Stimulated activated CD4-positive, alpha-beta T cell treated with anti-CD3 and anti-CD28 coated beads, Interleukin-2, amount 100 ng/mL, for 24 hours (primary cell): ENCODE measurements at regions not wholly inside any gene's neighbourhood (a gene's known extent, or its start where the extent isn't known, plus 50 kb on each side); places are given as distances from the start of the nearest gene placed in this dataset.

Source experiments
- DNase-seq, 2 donors: peaks; one replicate each; pipeline ENCODE4 v3.0.0-alpha.2; 2020

DNA sequence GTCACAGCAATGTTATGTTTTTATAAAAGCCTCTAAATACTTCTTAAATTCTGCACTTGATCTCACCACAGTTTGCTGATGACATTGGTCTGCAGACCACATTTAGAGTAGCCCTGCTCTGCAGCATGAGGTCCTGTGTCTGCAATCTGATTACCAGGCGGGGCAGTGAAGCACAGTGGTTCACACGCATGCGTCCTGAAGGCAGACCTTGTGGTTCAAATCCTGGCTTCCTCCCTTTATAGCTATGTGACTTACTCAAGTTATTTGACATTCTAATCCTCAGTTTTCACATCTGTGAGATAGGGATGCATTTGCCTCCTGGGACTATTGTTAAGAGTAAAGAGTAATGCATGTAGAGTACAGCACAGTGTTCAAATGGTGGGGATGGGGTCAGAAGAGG, 50.3 kb downstream of the BMAL2 start:
- no peak for DNase-seq

GRCh38 chr12:27383429-27384260, 51.0 kb downstream of the BMAL2 start:
- DNase-seq = peak; percentile 71 to 75

GRCh38 chr12:27384261-27384590, 51.6 kb downstream of the BMAL2 start:
- no peak for DNase-seq

DNA sequence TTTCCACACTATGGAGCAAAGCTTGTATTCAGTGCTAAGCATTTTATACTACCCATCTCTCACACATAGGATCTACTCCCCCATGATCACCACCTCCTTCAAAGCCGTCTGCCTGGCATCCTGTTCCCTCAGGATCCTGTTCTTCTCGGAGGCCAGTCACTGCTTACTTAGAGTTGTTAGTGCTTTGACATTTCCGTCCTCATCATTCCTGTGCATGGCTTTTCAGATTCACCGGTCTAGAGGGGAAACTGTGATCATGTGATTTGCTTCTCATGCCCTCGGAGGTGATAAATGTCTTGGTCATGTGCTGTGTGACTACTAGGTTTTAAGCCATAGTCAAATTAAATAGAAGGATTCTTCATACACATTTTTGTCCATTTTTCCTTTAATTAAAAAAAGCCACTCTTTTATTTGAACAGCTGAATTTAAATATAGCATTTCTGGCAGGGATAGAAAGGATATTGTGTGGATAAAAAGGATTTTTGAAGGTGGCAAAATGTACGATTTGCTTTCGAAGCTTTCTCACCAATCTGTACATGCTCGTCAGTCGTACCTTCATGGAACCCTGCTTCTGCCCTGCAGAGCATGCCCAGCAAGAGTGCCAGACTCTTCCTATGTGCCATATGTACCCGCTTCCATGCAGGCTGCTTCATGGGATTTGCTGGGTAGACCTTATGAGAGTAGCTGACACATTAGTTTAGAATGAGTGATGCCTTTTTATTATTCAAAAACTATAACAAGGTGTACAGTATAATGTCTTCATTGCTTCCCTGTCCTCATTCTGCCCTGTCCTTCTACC, 53.3 kb downstream of the BMAL2 start:
- no peak for DNase-seq

DNA sequence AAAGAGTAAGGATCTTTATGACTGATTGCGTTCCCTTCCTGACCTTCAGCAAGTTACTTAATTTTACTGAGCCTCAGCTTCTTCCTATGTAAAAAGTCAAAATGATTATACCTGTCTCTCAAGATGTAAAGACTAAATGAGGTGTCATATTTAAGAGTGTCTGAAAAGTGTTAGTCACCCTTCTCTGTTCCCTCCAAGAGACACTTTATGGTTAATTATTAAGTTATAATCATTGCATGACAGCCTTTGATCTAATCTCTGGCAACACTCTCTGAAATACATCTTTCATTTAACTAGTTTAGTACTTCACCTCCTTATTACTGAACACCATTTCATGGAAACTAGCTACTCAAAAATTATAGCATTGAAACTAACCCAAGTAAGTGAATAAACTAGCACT, 54.8 kb downstream of the BMAL2 start:
- DNase-seq = no peak

DNA sequence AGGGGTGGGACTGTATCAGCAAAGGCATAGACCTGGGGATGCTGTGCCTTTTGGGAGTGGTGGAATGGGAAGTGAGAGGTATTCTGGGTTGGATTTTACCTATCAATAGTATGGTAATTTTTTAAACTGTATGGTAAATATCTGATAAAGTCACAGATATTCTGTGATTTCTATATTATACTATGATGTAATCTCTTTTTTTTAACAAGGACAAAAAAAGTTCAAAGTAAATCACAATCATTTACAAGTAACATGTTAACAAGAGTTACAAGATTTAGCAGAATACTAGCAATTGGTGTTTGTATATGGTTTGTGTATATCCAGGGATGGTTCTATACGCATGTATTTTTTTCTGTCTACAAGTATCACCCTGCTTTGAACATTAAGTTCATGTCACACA, 56.0 kb downstream of the BMAL2 start:
- no peak for DNase-seq

DNA sequence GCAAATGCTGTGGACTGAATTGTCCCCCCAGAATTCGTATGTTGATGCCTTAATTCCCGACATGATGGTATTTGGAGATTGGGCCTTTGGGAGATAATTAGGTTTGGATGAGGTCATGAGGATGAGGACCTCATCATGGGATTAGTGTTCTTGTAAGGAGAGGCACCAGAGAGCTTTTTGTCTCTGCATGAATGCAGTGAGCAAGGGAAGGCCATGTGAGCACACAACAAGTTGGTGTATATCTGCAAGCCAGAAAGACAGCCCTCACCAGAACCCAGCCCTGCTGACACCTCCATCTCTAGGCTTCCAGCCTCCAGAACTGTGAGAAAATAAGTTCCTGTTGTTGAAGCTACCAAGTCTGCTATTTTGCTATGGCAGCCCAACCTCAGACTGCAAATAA, 51.9 kb upstream of the SMCO2 start:
- DNase-seq = no peak

GRCh38 chr12:27396216-27396815, 50.2 kb upstream of the SMCO2 start:
- no peak for DNase-seq
